Stimulated activated CD4-positive, alpha-beta T cell treated with anti-CD3 and anti-CD28 coated beads, Interleukin-4, amount 100 ng/mL, for 4 hours (primary cell): ENCODE measurements at regions not wholly inside any gene's neighbourhood (a gene's known extent, or its start where the extent isn't known, plus 50 kb on each side); places are given as distances from the start of the nearest gene placed in this dataset.
"Not testable (repeated sequence)": the region's sequence is repeated elsewhere in the genome, so short reads cannot be mapped to it uniquely, and the experiment has no call there.

Experiments
- DNase-seq, 2 experiments: peaks; one replicate each; pipeline ENCODE4 v3.0.0-alpha.2; 2020

DNA sequence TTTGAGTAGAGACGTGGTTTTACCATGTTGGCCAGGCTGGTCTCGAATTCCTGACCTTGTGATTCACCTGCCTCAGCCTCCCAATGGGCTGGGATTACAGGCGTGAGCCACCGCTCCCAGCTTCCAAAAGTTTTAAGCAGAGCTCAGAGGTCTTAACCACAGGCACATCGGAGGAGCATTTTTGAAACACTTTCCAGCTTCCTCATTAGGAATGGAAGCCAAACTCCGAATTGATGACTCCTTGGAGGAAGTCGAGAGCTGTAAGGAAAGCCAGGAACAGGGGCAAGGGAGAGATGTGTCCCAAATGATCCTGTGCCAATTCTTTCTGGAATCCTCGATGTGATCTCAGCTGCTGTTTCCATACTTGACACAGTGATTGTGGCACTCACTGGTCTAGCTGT is 56.2 kb upstream of the CCZ1B start:
- not testable (repeated sequence) for DNase-seq

DNA sequence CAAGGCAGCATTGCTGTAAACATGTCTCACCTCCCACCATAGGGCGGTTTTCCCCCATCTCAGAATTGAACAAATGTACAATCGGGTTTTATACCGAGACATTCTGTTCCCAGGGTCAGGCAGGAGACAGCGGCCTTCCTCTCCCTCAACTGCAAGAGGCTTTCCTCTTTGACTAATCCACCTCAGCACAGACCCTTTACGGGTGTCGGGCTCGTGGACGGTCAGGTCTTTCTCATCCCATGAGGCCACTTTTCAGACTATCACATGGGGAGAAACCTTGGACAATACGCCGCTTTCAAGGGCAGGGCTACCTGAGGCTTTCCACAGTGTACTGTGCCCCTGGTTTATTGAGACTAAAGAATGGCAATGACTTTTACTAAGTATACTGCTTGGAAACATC is 57.7 kb upstream of the CCZ1B start:
- DNase-seq = not testable (repeated sequence)

DNA sequence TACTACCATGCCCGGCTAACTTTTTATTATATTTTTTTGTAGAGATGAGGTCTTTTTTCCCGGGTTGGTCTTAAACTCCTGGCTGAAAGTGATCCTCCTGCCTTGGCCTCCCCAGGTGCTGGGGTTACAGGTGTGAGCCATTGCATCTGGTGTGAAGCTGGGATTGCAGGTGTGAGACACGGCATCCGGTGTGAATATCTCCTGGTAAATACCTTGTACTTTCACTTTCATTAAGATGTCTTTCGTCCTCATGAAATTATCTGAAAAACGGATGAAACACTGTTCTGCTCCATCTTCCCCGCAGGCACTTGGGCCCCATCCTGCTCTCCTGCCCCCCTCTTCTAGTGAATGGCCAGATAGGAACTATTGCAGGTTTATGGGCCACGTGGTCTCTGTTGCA is 60.1 kb upstream of the CCZ1B start:
- no peak for DNase-seq

DNA sequence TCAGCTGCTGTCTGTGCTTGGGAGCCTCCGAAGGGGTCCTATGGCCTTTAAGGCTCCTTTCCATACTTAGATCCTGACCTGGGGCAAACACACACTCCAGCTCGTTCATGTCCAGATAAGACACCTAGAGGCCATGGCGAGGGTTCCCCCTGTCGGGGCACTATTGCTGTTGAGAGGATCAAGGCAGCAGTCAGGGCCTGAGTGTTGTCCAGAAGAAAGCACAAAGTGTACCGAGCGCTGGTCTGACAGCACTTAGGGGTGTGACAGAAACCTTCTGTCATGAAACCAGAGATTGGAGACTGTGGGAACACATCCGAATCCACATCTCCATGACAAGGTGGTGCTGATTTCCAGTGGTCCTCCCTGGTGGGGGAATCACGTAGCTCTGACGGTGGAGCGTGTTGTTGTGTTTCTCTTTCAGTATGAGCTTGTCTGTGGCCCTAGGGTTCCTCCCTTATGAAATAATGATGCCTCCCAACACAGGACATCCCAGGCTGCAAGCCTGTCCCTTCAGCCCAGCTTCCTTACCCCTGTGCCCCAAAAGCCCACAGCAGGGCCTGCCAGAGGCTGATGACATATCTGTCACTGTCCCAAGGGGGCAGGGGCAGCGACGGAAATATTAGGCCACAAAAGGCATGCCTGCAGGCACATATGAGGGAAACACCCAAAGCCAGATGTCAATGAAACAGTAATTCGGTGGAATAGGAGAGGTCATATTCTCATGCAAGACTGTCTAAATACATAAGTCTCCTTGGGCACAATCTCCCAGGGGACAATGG is 62.4 kb upstream of the CCZ1B start:
- DNase-seq = not testable (repeated sequence)

- no peak for DNase-seq
Measured at GRCh38 chr7:6889252-6889812, 63.3 kb upstream of the CCZ1B start.

DNA sequence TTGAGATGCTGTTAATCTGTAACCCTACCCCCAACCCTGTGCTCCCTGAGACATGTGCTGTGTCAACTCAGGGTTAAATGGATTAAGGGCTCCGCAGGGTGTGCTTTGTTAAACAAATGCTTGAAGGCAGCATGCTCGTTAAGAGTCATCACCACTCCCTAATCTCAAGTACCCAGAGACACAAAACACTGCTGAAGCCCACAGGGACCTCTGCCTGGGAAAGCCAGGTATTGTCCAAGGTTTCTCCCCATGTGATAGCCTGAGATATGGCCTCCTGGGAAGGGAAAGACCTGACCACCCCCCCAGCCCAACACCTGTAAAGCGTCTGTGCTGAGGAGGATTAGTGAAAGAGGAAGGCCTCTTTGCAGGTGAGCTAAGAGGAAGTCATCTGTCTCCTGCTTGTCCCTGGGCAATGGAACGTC is 76.0 kb upstream of the CCZ1B start:
- not testable (repeated sequence) for DNase-seq

GRCh38 chr7:6903289-6903688 is 77.2 kb upstream of the CCZ1B start:
- not testable (repeated sequence) for DNase-seq

GRCh38 chr7:6903792-6904191 is 77.7 kb upstream of the CCZ1B start:
- not testable (repeated sequence) for DNase-seq

GRCh38 chr7:6917258-6917657 is 91.2 kb upstream of the CCZ1B start:
- DNase-seq = no peak

DNA sequence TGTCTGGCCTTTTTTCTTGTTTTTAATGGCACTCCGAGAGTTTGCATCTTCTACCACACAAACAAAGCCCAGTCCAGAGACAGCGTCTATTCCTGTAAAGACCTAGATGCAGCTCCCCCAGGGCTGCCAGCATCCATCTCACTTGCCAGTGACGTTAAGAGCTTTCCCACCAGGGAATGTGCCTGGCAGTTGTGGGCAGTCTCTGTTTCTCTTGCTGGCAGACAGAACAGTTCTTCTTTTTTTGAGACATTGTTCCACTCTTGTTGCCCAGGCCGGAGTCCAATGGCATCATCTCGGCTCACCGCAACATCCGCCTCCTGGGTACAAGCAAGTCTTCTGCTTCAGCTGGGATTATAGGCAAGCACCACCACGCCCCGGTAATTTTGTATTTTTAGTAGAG is 93.1 kb upstream of the CCZ1B start:
- DNase-seq = not testable (repeated sequence)

GRCh38 chr7:6924523-6924922 is 98.4 kb upstream of the CCZ1B start:
- DNase-seq = not testable (repeated sequence)

DNA sequence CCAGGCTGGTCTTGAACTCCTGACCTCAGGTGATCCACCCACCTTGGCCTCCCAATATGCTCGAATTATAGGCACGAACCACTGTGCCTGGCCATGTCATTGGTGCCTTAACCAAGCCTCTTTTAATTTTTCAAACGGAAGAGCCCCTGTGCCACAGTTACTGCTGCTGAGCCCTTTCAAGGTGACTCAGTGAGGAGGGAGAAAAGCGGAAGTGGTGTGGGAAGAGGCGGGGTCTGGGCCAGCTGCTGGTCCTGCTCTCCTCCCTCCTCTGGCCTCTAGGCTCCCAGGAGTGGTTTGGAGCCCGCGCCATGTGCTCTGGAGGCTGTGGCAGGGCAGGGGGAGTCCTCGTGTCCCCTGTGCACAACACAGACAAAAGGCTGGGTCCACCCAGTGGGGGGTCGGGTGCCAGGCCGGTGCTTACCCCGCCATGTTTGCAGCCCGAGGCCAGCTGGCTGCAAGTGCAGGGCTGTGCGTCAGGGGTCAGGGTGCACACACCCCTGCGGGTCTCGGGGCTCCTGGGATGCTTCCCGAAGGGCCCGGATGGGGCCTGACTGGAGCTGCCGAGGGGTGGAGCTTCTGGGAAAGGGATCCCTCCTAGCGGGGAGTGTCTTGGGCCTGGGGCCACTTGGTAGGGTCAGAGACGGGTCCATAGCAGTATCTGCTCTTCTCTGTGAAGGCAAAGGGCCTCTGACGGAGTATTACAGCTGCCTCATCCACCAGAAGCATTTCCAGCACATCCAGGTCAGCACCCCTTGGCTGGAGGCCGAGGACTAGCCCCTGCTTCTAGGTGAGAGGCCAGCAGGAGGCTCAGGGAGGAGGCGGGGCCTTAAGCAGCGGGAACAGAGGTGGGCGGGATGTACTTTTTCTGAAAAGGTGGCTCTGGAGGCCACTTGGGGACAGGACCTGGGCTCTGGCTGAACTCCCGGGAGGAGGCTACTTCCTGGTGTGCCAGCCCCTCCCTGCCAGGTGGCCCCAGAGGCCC is 100.4 kb upstream of the CCZ1B start:
- not testable (repeated sequence) for DNase-seq

DNA sequence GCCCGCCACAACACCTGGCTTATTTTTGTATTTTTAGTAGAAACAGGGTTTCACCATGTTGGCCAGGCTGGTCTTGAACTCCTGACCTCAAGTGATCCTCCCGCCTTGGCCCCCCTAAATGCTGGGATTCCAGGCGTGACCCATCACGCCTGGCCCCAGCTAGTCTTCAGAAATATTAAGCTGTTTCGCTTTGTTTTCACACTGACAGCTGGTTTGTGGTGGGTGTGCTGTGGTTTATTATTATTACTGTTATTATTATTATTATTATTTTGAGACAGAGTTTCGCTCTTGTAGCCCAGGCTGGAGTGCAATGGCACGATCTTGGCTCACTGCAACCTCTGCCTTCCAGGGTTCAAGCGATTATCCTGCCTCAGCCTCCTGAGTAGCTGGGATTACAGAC is 101.6 kb upstream of the CCZ1B start:
- DNase-seq = not testable (repeated sequence)

GRCh38 chr7:6929588-6929987 is 103.5 kb upstream of the CCZ1B start:
- not testable (repeated sequence) for DNase-seq

DNA sequence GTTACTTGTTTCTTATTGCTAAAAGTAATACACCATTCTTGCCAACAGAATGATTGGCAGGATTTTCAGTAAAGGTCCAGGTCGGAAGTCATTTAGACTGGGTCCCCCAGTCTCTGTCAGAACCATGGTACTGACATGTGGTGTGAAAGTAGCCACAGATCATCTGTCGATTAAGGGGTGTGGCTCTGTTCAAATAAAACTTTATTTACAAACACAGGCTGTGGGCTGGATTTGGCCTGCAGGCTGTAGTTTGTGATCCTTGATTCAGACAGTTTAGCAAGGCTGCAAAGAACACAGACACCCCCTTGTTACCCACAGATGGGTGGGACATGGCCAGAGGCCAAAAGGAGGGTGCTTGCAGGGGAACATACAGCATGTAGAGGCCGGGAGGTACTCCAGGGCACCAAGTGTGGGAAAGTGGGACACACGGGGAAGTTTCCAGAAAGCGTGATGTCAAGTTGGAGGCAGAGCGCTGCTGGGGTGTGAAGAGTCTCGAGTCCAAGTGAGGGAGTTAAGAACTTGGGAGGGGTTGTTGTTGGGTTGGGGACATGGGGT is 104.1 kb upstream of the CCZ1B start:
- DNase-seq = not testable (repeated sequence)

GRCh38 chr7:6930787-6931186 is 104.7 kb upstream of the CCZ1B start:
- peak; percentile 14 for DNase-seq

DNA sequence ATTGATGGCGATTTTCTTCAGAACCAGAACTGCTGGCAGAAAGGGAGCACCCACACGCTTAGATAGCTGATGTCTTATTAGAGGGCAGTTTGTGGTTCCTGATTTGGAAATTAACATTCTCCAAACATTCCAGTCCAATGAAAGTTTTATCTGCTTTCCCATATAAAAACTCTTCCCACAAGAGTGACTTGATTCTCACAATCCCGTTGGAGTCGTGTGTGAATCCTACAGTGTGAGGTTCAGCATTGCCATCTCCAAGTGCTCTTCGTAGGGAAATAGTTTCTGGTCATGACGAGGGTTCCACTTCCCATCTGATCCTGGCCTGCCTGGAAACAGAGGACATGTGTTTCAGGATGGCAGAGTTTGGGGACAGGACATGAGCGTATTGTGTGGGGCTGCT is 105.4 kb upstream of the CCZ1B start:
- DNase-seq = not testable (repeated sequence)

GRCh38 chr7:6933954-6934632 is 108.0 kb upstream of the CCZ1B start:
- not testable (repeated sequence) for DNase-seq

GRCh38 chr7:6934981-6935380 is 108.9 kb upstream of the CCZ1B start:
- DNase-seq = no peak

- not testable (repeated sequence) for DNase-seq
Measured at GRCh38 chr7:6936626-6937025, 110.6 kb upstream of the CCZ1B start.

GRCh38 chr7:6937746-6938145 is 111.7 kb upstream of the CCZ1B start:
- not testable (repeated sequence) for DNase-seq

- peak in 1 of 2 experiments; percentile 4 for DNase-seq
Measured at GRCh38 chr7:6938284-6938683, 112.2 kb upstream of the CCZ1B start.
